H9 (cell line): ENCODE measurements at regions not wholly inside any gene's neighbourhood (a gene's known extent, or its start where the extent isn't known, plus 50 kb on each side); places are given as distances from the start of the nearest gene placed in this dataset.

Source experiments
- DNase-seq: peaks from one replicate; pipeline ENCODE4 v3.0.0-alpha.2; 2017
- H2AFZ ChIP-seq: one replicate; pipeline ENCODE4 v1.6.1; 2013; ENCODE audit warnings: mild to moderate bottlenecking, low read length, control low read depth, moderate library complexity
- H2AK5ac ChIP-seq: 2 replicates; pipeline ENCODE4 v1.6.1; 2013; ENCODE audit warnings: low read length, control low read depth, mixed read lengths; ENCODE audit not compliant: insufficient read length
- H2BK120ac ChIP-seq: one replicate; pipeline ENCODE4 v1.6.1; 2013; ENCODE audit warnings: low read depth, mild to moderate bottlenecking, low read length, control low read depth, inconsistent platforms; ENCODE audit not compliant: poor library complexity, severe bottlenecking
- H2BK12ac ChIP-seq: 2 replicates; pipeline ENCODE4 v1.6.1; 2013; ENCODE audit warnings: low read length, control low read depth, mixed read lengths, low read depth; ENCODE audit not compliant: insufficient read length
- H2BK15ac ChIP-seq: 2 replicates; pipeline ENCODE4 v1.6.1; 2013; ENCODE audit warnings: low read depth, low read length, control low read depth
- H2BK20ac ChIP-seq: one replicate; pipeline ENCODE4 v1.6.1; 2013; ENCODE audit warnings: low read depth, mild to moderate bottlenecking, low read length, control low read depth, inconsistent platforms; ENCODE audit not compliant: poor library complexity, severe bottlenecking
- H2BK5ac ChIP-seq: 2 replicates; pipeline ENCODE4 v1.6.1; 2013; ENCODE audit warnings: low read length, control low read depth, mixed read lengths; ENCODE audit not compliant: insufficient read length
- H3K14ac ChIP-seq: 2 replicates; pipeline ENCODE4 v1.6.1; 2013; ENCODE audit warnings: low read length, control low read depth; ENCODE audit not compliant: insufficient read depth
- H3K18ac ChIP-seq: 2 replicates; pipeline ENCODE4 v1.6.1; 2013; ENCODE audit warnings: low read depth, mild to moderate bottlenecking, mixed read lengths, low read length, control low read depth; ENCODE audit not compliant: insufficient read length
- H3K23ac ChIP-seq: 2 replicates; pipeline ENCODE4 v1.6.1; 2013; ENCODE audit warnings: low read length, control low read depth, mixed read lengths, low read depth; ENCODE audit not compliant: insufficient read length
- H3K23me2 ChIP-seq: 2 replicates; pipeline ENCODE4 v1.6.1; 2013; ENCODE audit warnings: low read depth, mild to moderate bottlenecking, mixed read lengths, low read length, control low read depth; ENCODE audit not compliant: insufficient read length, poor library complexity, severe bottlenecking
- H3K27ac ChIP-seq: 2 replicates; pipeline ENCODE4 v1.5.1; 2013; ENCODE audit warnings: low read length, control low read depth, mixed read lengths, low read depth; ENCODE audit not compliant: insufficient read length
- H3K27me3 ChIP-seq: 2 replicates; pipeline ENCODE4 v1.6.1; 2013; ENCODE audit warnings: low read length, control low read depth, inconsistent platforms; ENCODE audit not compliant: insufficient read depth
- H3K4ac ChIP-seq: 2 replicates; pipeline ENCODE4 v1.6.1; 2013; ENCODE audit warnings: low read depth, mild to moderate bottlenecking, control low read depth, inconsistent platforms, low read length, moderate library complexity
- H3K4me1 ChIP-seq: 2 replicates; pipeline ENCODE4 v1.6.1; 2013; ENCODE audit warnings: low read length, control low read depth, inconsistent platforms; ENCODE audit not compliant: insufficient read depth
- H3K4me2 ChIP-seq: 2 replicates; pipeline ENCODE4 v1.6.1; 2013; ENCODE audit warnings: low read length, control low read depth, mixed read lengths; ENCODE audit not compliant: insufficient read length, insufficient read depth
- H3K56ac ChIP-seq: 2 replicates; pipeline ENCODE4 v1.6.1; 2013; ENCODE audit warnings: low read depth, mild to moderate bottlenecking, mixed read lengths, low read length, control low read depth; ENCODE audit not compliant: insufficient read length
- H3K79me1 ChIP-seq: 2 replicates; pipeline ENCODE4 v1.6.1; 2013; ENCODE audit warnings: low read depth, mild to moderate bottlenecking, moderate library complexity, low read length, control low read depth, inconsistent platforms; ENCODE audit not compliant: insufficient read depth, poor library complexity, severe bottlenecking
- H3K79me2 ChIP-seq: 2 replicates; pipeline ENCODE4 v1.6.1; 2013; ENCODE audit warnings: low read length, control low read depth, inconsistent platforms; ENCODE audit not compliant: insufficient read depth
- H3K9ac ChIP-seq: 2 replicates; pipeline ENCODE4 v1.6.1; 2013; ENCODE audit warnings: low read length, control low read depth, mixed read lengths; ENCODE audit not compliant: insufficient read length; ENCODE audit errors: extremely low read depth
- H3K9me3 ChIP-seq: one replicate; pipeline ENCODE4 v1.6.1; 2013; ENCODE audit warnings: low read depth, low read length, inconsistent platforms; ENCODE audit not compliant: control insufficient read depth
- H3T11ph ChIP-seq: one replicate; pipeline ENCODE4 v1.6.1; 2013; ENCODE audit warnings: mild to moderate bottlenecking, low read length, control low read depth, inconsistent platforms
- H4K20me1 ChIP-seq: one replicate; pipeline ENCODE4 v1.6.1; 2013; ENCODE audit not compliant: control insufficient read depth, insufficient read length, insufficient read depth
- H4K5ac ChIP-seq: 2 replicates; pipeline ENCODE4 v1.6.1; 2013; ENCODE audit warnings: low read depth, mild to moderate bottlenecking, mixed read lengths, low read length, control low read depth; ENCODE audit not compliant: insufficient read length
- H4K8ac ChIP-seq: replicated peaks from 2 replicates; pipeline ENCODE4 v1.6.1; 2013; ENCODE audit warnings: low read length, control low read depth, mixed read lengths, low read depth; ENCODE audit not compliant: insufficient read length
- H4K91ac ChIP-seq: 2 replicates; pipeline ENCODE4 v1.6.1; 2013; ENCODE audit warnings: low read depth, mild to moderate bottlenecking, moderate library complexity, mixed read lengths, low read length, control low read depth; ENCODE audit not compliant: insufficient read length
- H3K27ac Mint-ChIP-seq, 3 experiments: 2 replicates in 2 of 3; 3 replicates in 1 of 3; pipeline ENCODE4 v1.8.0; 2020 to 2021; ENCODE audit warnings: mixed read lengths in 3 of 3, mild to moderate bottlenecking in 1 of 3, moderate library complexity in 1 of 3
- H3K27me3 Mint-ChIP-seq: 2 replicates; pipeline ENCODE4 v1.8.0; 2021; ENCODE audit warnings: low read depth, mild to moderate bottlenecking, moderate library complexity, mixed read lengths
- H3K36me3 Mint-ChIP-seq, 3 experiments: 2 replicates in 2 of 3; 3 replicates in 1 of 3; pipeline ENCODE4 v1.8.0; 2020 to 2021; ENCODE audit warnings: low read depth in 3 of 3, mixed read lengths in 3 of 3; ENCODE audit not compliant: insufficient read depth in 1 of 3
- H3K4me1 Mint-ChIP-seq, 2 experiments: 2 replicates each; pipeline ENCODE4 v1.8.0; 2020; ENCODE audit warnings: mixed read lengths in 2 of 2
- H3K4me3 Mint-ChIP-seq, 2 experiments: 2 replicates in 1 of 2; 3 replicates in 1 of 2; pipeline ENCODE4 v1.8.0; 2020 to 2021; ENCODE audit warnings: mild to moderate bottlenecking in 2 of 2, mixed read lengths in 2 of 2, moderate library complexity in 1 of 2
- H3K9me3 Mint-ChIP-seq, 2 experiments: 2 replicates in 1 of 2; 3 replicates in 1 of 2; pipeline ENCODE4 v1.8.0; 2020; ENCODE audit warnings: mild to moderate bottlenecking in 2 of 2, mixed read lengths in 2 of 2, moderate library complexity in 1 of 2
- CTCF ChIP-seq: fragments of 200-600 bp; sonication (generic); conservative IDR thresholded peaks from 3 replicates; pipeline ENCODE4 v1.8.0; 2021; ENCODE audit warnings: antibody characterized with exemption, mild to moderate bottlenecking
- WGBS: extraction: QIAGEN DNeasy Blood & Tissue Kit; methylation state at CpG from one replicate; pipeline ENCODE4 v1.1.7; 2013; ENCODE audit warnings: missing lambda C conversion rate, low lambda C conversion rate, mixed read lengths; ENCODE audit not compliant: insufficient read length; ENCODE audit errors: extremely low coverage; 5-methylcytosine and 5-hydroxymethylcytosine counted together

- no peak overlapping the region for H3T11ph ChIP-seq
- H3K79me2 ChIP-seq: no peaks in the 10 kb centered on the region
- WGBS: no CpG with 5 or more reads among the region's 15 CpGs
- H3K23me2 ChIP-seq: no peaks in the 10 kb centered on the region
- H3K27me3 Mint-ChIP-seq: no peaks in the 10 kb centered on the region
- H3K23ac ChIP-seq: no peak overlapping the region
- no peak overlapping the region for H4K8ac ChIP-seq
- no peak overlapping the region for H3K18ac ChIP-seq
- H3K9me3 Mint-ChIP-seq: no peaks in the 10 kb centered on the region
- no peak overlapping the region for H3K27ac ChIP-seq
- no peak overlapping the region for H3K4ac ChIP-seq
- H3K4me2 ChIP-seq: no peak overlapping the region
- DNase-seq: no peak
- H2BK5ac ChIP-seq: no peak overlapping the region
- no peak overlapping the region for H2BK120ac ChIP-seq
- no peak overlapping the region for H2BK20ac ChIP-seq
- H4K20me1 ChIP-seq: no peaks in the 10 kb centered on the region
- no peak overlapping the region for H4K91ac ChIP-seq
- no peak for TF ChIP-seq CTCF
- H3K56ac ChIP-seq: no peak overlapping the region
- no peaks in the 10 kb centered on the region for H3K36me3 Mint-ChIP-seq
- H3K14ac ChIP-seq: no peak overlapping the region
- H3K4me1 ChIP-seq: no peaks in the 10 kb centered on the region
- no peaks in the 10 kb centered on the region for H3K27me3 ChIP-seq
- H3K9me3 ChIP-seq: no peaks in the 10 kb centered on the region
- no peaks in the 10 kb centered on the region for H3K4me1 Mint-ChIP-seq
- H3K4me3 Mint-ChIP-seq: no peak overlapping the region
- H2AK5ac ChIP-seq: no peak overlapping the region
- H4K5ac ChIP-seq: no peak overlapping the region
- H3K27ac Mint-ChIP-seq: no peak overlapping the region
- H3K9ac ChIP-seq: no peak overlapping the region
- H2BK12ac ChIP-seq: no peak overlapping the region
- H2AFZ ChIP-seq: no peak overlapping the region
- H2BK15ac ChIP-seq: no peak overlapping the region
- H3K79me1 ChIP-seq: no peaks in the 10 kb centered on the region
Observed at GRCh38 chr12:84554199-84554723, 358.3 kb downstream of the SLC6A15 start.
